GM12891 (cell line): ENCODE measurements at regions not wholly inside any gene's neighbourhood (a gene's known extent, or its start where the extent isn't known, plus 50 kb on each side); places are given as distances from the start of the nearest gene placed in this dataset.

Source experiments
- POLR2A ChIP-seq: IDR thresholded peaks from 2 replicates; pipeline ENCODE4 v1.6.1; 2011; ENCODE audit warnings: low read depth, low read length, control low read depth
- POLR2AphosphoS5 ChIP-seq: IDR thresholded peaks from 2 replicates; pipeline ENCODE4 v1.6.1; 2011; ENCODE audit warnings: low read depth, low read length, control low read depth
- POU2F2 ChIP-seq: IDR thresholded peaks from 2 replicates; pipeline ENCODE4 v1.6.1; 2011; ENCODE audit warnings: low read depth, mild to moderate bottlenecking, control low read depth, low read length, moderate library complexity
- SPI1 ChIP-seq: IDR thresholded peaks from 2 replicates; pipeline ENCODE4 v1.6.1; 2011; ENCODE audit warnings: low read depth, low read length, control low read depth
- TAF1 ChIP-seq: IDR thresholded peaks from 2 replicates; pipeline ENCODE4 v1.6.1; 2011; ENCODE audit warnings: low read depth, low read length, control low read depth

DNA sequence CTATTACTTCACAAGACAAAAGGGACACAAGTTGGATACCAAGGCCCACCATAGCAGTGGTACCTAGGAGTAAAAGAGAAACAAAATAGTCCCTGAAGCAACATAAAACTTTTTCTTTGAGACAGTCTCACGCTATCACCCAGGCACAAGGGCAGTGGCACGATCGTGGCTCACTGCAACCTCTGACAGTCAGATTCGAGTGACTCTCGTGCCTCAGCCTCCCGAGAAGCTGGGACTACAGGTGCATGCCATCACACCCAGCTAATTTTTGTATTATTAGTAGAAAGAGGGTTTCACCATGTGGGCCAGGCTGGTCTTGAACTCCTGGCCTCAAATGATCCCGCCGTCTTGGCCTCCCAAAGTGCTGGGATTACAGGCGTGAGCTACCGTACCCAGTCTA lies 59.0 kb upstream of the KCNMA1 start:
- TF ChIP-seq POLR2AphosphoS5 (no peak), POLR2A (no peak), SPI1 (no peak), TAF1 (no peak), POU2F2 (no peak)
